Neural cell (in vitro differentiated cells): ENCODE measurements at regions not wholly inside any gene's neighbourhood (a gene's known extent, or its start where the extent isn't known, plus 50 kb on each side); places are given as distances from the start of the nearest gene placed in this dataset.

Experiments
- H2AFZ ChIP-seq: fragments of 200-600, 300-800 bp; sonication (generic), shearing (Covaris generic); 2 replicates; pipeline ENCODE4 v1.6.0; 2014; ENCODE audit warnings: low read depth, mild to moderate bottlenecking, antibody characterized with exemption, low read length, moderate library complexity
- H3F3A ChIP-seq: fragments of 200-600 bp; shearing (Covaris generic); 2 replicates; pipeline ENCODE4 v1.6.1; 2016; ENCODE audit warnings: mild to moderate bottlenecking, moderate library complexity, mixed read lengths, antibody characterized with exemption, low read length; ENCODE audit not compliant: insufficient read depth, poor library complexity, severe bottlenecking
- H3K27ac ChIP-seq: fragments of 200-600, 300-800 bp; sonication (generic), shearing (Covaris generic); 2 replicates; pipeline ENCODE4 v1.5.1; 2014; ENCODE audit warnings: mild to moderate bottlenecking, low read length, moderate library complexity
- H3K27me3 ChIP-seq: fragments of 300-800, 200-600 bp; sonication (generic), shearing (Covaris generic); 2 replicates; pipeline ENCODE4 v1.6.0; 2014; ENCODE audit warnings: mild to moderate bottlenecking, low read depth, low read length, moderate library complexity; ENCODE audit not compliant: insufficient read depth
- H3K36me3 ChIP-seq: fragments of 300-800, 200-600 bp; sonication (generic), shearing (Covaris generic); 2 replicates; pipeline ENCODE4 v1.5.1; 2014; ENCODE audit warnings: mild to moderate bottlenecking, antibody characterized with exemption, low read length, moderate library complexity; ENCODE audit not compliant: insufficient read depth
- H3K4me2 ChIP-seq: fragments of 300-800, 200-600 bp; sonication (generic), shearing (Covaris generic); 2 replicates; pipeline ENCODE4 v1.6.0; 2014; ENCODE audit warnings: mild to moderate bottlenecking, low read length
- H3K4me3 ChIP-seq: fragments of 300-800, 200-600 bp; sonication (generic), shearing (Covaris generic); 2 replicates; pipeline ENCODE4 v1.5.1; 2014; ENCODE audit warnings: mild to moderate bottlenecking, low read length, moderate library complexity
- H3K79me2 ChIP-seq: fragments of 200-600 bp; shearing (Covaris generic); replicated peaks from 2 replicates; pipeline ENCODE4 v1.6.0; 2014; ENCODE audit warnings: mild to moderate bottlenecking, low read length, moderate library complexity; ENCODE audit not compliant: insufficient read depth
- H3K9ac ChIP-seq: fragments of 300-800, 200-600 bp; sonication (generic), shearing (Covaris generic); 2 replicates; pipeline ENCODE4 v1.6.1; 2016; ENCODE audit warnings: mild to moderate bottlenecking, low read length, mixed read lengths
- H3K9me2 ChIP-seq: fragments of 200-600 bp; shearing (Covaris generic); 2 replicates; pipeline ENCODE4 v1.6.1; 2016; ENCODE audit warnings: mild to moderate bottlenecking, low read length, mixed read lengths; ENCODE audit not compliant: insufficient read depth
- H3K9me3 ChIP-seq: fragments of 200-600, 300-800 bp; sonication (generic), shearing (Covaris generic); 2 replicates; pipeline ENCODE4 v1.6.1; 2016; ENCODE audit warnings: mild to moderate bottlenecking, mixed run types, low read length, moderate library complexity, mixed read lengths
- H4K20me1 ChIP-seq: fragments of 200-600 bp; shearing (Covaris generic); 2 replicates; pipeline ENCODE4 v1.6.1; 2016; ENCODE audit warnings: mild to moderate bottlenecking, mixed run types; ENCODE audit not compliant: insufficient read depth
- CTCF ChIP-seq: fragments of 450-650 bp; IDR thresholded peaks from 2 replicates; pipeline ENCODE4 v1.5.1; 2014; ENCODE audit warnings: antibody characterized with exemption, mild to moderate bottlenecking, moderate library complexity; ENCODE audit not compliant: poor library complexity, severe bottlenecking
- EP300 ChIP-seq: fragments of 450-650 bp; conservative IDR thresholded peaks from 2 replicates; pipeline ENCODE4 v1.6.1; 2014; ENCODE audit warnings: antibody characterized with exemption, mild to moderate bottlenecking, moderate library complexity; ENCODE audit not compliant: poor library complexity, severe bottlenecking
- EZH2 ChIP-seq: fragments of 200-600, 300-800 bp; shearing (Covaris generic), sonication (generic); IDR thresholded peaks from 2 replicates; pipeline ENCODE4 v1.6.1; 2014; ENCODE audit warnings: antibody characterized with exemption, low read length, borderline replicate concordance, mild to moderate bottlenecking; ENCODE audit not compliant: insufficient read depth, poor library complexity, severe bottlenecking
- MXI1 ChIP-seq: fragments of 450-650 bp; conservative IDR thresholded peaks from 2 replicates; pipeline ENCODE4 v1.6.1; 2014; ENCODE audit warnings: antibody characterized with exemption, mild to moderate bottlenecking; ENCODE audit not compliant: poor library complexity, severe bottlenecking
- POLR2AphosphoS5 ChIP-seq: IDR thresholded peaks from 2 replicates; pipeline ENCODE4 v1.6.1; 2012
- RAD21 ChIP-seq: fragments of 450-650 bp; conservative IDR thresholded peaks from 2 replicates; pipeline ENCODE4 v1.6.1; 2014; ENCODE audit warnings: antibody characterized with exemption, mild to moderate bottlenecking, moderate library complexity
- REST ChIP-seq: IDR thresholded peaks from 2 replicates; pipeline ENCODE4 v1.6.1; 2012; ENCODE audit warnings: borderline replicate concordance
- SMC3 ChIP-seq: fragments of 450-650 bp; conservative IDR thresholded peaks from 2 replicates; pipeline ENCODE4 v1.6.1; 2014; ENCODE audit warnings: antibody characterized with exemption, mild to moderate bottlenecking, moderate library complexity; ENCODE audit not compliant: poor library complexity
- TAF1 ChIP-seq: IDR thresholded peaks from 2 replicates; pipeline ENCODE4 v1.6.1; 2012; ENCODE audit warnings: low read depth

DNA sequence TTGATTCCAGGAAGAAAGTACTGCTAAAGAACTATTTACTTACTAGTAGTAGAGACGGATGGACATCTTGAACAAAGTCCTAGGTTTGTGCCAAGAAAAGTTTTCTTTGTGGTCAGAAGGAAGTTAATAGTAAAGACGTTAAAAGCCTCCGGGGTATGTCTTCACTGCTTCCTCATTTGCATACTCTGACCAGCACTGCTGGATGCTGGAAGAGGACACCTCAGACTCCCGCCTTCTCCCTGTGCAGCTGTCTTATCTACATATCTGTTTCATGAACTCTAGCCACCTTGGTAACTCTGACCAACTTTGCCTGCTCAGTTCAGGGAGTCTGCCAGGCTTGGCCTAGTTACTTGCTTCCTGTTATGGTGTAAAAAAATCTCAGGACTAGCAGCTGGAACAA, 1109.1 kb upstream of the MIR17HG start:
- H3F3A ChIP-seq, result no peaks in the 10 kb centered on the region
- no peaks in the 10 kb centered on the region for H3K9me2 ChIP-seq
- no peaks in the 10 kb centered on the region for H3K9me3 ChIP-seq
- TF ChIP-seq REST (no peak), EZH2 (no peak), MXI1 (no peak), RAD21 (no peak), TAF1 (no peak), CTCF (no peak), SMC3 (no peak), POLR2AphosphoS5 (no peak)
- no peak overlapping the region for H2AFZ ChIP-seq
- H4K20me1 ChIP-seq, result no peaks in the 10 kb centered on the region
- no peak overlapping the region for H3K4me2 ChIP-seq
- H3K27ac ChIP-seq, result no peak overlapping the region
- no peaks in the 10 kb centered on the region for H3K36me3 ChIP-seq
- no peak overlapping the region for H3K4me3 ChIP-seq
- no peak overlapping the region for H3K9ac ChIP-seq
- no peaks in the 10 kb centered on the region for H3K27me3 ChIP-seq
- H3K79me2 ChIP-seq, result no peaks in the 10 kb centered on the region

DNA sequence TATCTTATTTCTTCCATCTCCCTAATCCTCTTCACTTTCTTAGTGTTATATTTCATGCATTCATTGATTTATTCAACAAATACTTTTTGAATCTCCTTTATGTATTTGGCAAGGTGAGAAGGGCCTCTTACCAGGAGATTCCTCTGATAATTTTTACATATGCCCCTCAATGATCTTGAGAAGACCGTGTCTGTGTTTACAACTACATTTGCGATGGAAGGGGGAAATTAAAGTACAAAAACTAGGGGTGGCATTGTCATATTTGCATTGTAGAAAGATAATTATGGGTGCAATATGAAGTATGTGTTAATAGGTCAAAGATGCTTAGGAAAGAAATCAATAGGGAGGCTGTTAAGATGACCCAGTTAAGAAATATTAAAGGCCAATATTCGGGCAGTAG, 1108.4 kb upstream of the MIR17HG start:
- no peaks in the 10 kb centered on the region for H3K9me3 ChIP-seq
- TF ChIP-seq MXI1, result no peak
- TF ChIP-seq EP300, result no peak
- TF ChIP-seq REST, result no peak
- TF ChIP-seq POLR2AphosphoS5, result no peak
- TF ChIP-seq CTCF, result no peak
- no peak for TF ChIP-seq EZH2
- TF ChIP-seq RAD21, result no peak
- TF ChIP-seq TAF1, result no peak
- no peak for TF ChIP-seq SMC3

More for the DNA sequence above, 1108.4 kb upstream of the MIR17HG start:
- Histone ChIP-seq H3K36me3 (no peaks in the 10 kb centered on the region), H2AFZ (no peak overlapping the region), H3K9ac (no peak overlapping the region), H3F3A (no peaks in the 10 kb centered on the region), H3K9me2 (no peaks in the 10 kb centered on the region), H3K27me3 (no peaks in the 10 kb centered on the region), H3K4me3 (no peak overlapping the region), H4K20me1 (no peaks in the 10 kb centered on the region), H3K79me2 (no peaks in the 10 kb centered on the region), H3K4me2 (no peak overlapping the region), H3K27ac (no peak overlapping the region)
